ENCODE measurements at regions not wholly inside any gene's neighbourhood (a gene's known extent, or its start where the extent isn't known, plus 50 kb on each side); places are given as distances from the start of the nearest gene placed in this dataset.

DNA sequence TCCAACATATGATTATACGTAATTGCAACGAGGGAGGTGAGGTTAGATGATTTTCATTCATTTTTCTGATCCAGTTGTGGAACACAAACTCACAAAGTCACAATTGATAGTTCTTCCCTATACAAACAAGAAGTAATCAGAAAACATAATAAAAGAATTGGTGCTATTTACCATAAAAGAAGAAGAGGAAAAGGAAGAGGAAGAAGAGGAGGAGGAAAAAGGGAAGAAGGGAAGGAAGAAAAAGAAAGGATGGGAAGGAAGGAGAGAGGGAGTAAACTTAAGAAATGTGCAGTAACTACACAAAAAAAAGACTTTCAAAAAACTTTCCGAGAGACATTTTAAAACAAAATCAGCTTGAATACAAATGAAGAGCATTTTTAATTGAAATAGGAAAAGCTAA lies 65.0 kb downstream of the CCDC71L start:
- no peak overlapping the region for H3K4me3 ChIP-seq (ENCODE audit: low read depth, poor library complexity, severe bottlenecking)
- TF ChIP-seq, protein P1, sequence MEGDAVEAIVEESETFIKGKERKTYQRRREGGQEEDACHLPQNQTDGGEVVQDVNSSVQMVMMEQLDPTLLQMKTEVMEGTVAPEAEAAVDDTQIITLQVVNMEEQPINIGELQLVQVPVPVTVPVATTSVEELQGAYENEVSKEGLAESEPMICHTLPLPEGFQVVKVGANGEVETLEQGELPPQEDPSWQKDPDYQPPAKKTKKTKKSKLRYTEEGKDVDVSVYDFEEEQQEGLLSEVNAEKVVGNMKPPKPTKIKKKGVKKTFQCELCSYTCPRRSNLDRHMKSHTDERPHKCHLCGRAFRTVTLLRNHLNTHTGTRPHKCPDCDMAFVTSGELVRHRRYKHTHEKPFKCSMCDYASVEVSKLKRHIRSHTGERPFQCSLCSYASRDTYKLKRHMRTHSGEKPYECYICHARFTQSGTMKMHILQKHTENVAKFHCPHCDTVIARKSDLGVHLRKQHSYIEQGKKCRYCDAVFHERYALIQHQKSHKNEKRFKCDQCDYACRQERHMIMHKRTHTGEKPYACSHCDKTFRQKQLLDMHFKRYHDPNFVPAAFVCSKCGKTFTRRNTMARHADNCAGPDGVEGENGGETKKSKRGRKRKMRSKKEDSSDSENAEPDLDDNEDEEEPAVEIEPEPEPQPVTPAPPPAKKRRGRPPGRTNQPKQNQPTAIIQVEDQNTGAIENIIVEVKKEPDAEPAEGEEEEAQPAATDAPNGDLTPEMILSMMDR (IDR thresholded peaks at IDR 0.05), result no peak
- no peak for TF ChIP-seq POLR2A (IDR thresholded peaks at IDR 0.05)
- no peak for DNase-seq (ENCODE audit: low spot score in 2 of 2)
- 87 to 89% methylated on average over 3 of the region's 3 CpGs for WGBS, 2 donors
- intact Hi-C loops (cut with DNase I; ENCODE audit: low total_unique reads), result no loop called here

DNA sequence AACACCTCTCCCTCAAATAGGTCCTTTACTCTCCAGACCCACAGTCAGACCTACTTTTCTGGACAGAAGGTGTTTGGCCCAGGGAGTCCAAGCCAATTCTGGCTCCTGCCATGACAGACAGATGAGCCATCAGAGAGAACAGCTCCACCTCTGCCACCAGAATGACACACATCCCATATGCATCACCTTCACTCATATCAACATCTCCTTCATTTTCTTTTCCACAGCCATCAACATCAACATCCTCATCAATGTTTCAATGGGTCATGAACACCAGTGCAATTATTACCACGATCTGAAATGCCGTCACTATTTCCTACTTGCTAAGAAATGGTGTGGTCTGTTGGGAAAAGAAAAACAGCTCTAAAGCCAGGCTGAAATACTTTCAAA lies 67.9 kb downstream of the CCDC71L start:
- no peak overlapping the region for H3K4me3 ChIP-seq (ENCODE audit: low read depth, poor library complexity, severe bottlenecking)
- no peak for DNase-seq (ENCODE audit: low spot score in 2 of 2)
- TF ChIP-seq POLR2A (IDR thresholded peaks at IDR 0.05), result no peak
- TF ChIP-seq, protein P1 (IDR thresholded peaks at IDR 0.05), result no peak
- WGBS, 2 donors, result 93% methylated on average over 2 of the region's 2 CpGs
- intact Hi-C loops (cut with DNase I; ENCODE audit: low total_unique reads), result no loop called here

DNA sequence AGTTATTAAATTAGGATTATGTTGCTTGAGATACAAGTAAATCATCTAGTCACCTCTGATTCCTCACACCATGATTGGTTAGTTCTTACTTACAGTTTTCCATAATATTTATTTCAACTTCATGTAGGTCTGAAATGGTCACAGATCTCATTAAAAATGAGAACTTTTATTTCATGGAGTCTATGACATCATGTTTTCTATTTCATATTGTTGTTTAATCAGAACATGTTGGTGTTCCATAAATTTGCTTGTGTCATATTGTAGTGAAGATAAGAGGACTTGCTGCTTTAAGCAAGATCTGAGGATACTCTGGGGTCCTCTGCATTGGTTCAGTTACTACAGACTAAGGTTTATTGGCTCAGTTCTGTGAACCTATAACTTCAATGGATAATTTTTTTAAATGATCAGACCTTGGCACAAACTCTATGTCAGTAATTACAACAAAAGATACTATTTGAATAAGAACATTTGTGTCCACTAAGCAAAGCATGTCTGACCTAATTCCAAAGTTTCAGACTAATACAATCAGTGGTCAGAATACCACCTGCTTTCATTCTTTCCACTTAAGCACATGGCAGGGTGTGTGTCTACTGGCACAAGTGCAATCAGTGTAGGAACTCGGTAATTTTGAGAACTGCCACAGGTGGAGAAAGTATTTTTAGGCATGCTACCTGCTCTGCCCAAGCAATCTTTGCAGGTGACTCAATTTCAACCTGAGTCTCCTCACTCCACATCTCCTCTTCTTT lies 68.5 kb downstream of the CCDC71L start:
- intact Hi-C loops (cut with DNase I; ENCODE audit: low total_unique reads), result no loop called here
- no peak for DNase-seq (ENCODE audit: low spot score in 2 of 2)
- no peak overlapping the region for H3K4me3 ChIP-seq (ENCODE audit: low read depth, poor library complexity, severe bottlenecking)
- TF ChIP-seq POLR2A (IDR thresholded peaks at IDR 0.05), result no peak
- TF ChIP-seq, protein P1 (IDR thresholded peaks at IDR 0.05), result no peak
- WGBS, 2 donors, result 43 to 64% methylated on average over 1 of the region's 1 CpG

DNA sequence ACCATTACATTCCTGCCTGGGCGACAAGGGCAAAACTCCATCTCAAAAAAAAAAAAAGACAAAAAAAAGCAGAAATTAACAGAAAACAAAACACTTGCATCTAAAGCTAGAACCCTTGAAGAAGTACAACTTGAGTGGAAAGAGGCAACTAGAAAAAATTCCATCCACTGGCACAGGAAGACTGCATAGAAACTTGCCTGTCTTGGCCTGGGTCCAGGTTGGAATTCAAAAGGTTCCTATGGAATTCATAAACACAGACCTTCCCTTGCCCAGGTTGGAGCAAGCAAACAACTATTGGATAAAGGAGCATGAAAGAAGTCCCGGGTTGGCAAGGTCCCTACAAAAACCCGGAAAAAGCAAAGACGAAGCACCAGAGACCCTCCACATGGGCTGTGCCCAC lies 69.8 kb downstream of the CCDC71L start:
- TF ChIP-seq, protein P1 (IDR thresholded peaks at IDR 0.05), result no peak
- no peak for TF ChIP-seq POLR2A (IDR thresholded peaks at IDR 0.05)
- WGBS, 2 donors, result 76 to 79% methylated on average over 4 of the region's 4 CpGs
- H3K4me3 ChIP-seq (ENCODE audit: low read depth, poor library complexity, severe bottlenecking), result no peak overlapping the region
- no peak for DNase-seq (ENCODE audit: low spot score in 2 of 2)
- intact Hi-C loops (cut with DNase I; ENCODE audit: low total_unique reads), result no loop called here

DNA sequence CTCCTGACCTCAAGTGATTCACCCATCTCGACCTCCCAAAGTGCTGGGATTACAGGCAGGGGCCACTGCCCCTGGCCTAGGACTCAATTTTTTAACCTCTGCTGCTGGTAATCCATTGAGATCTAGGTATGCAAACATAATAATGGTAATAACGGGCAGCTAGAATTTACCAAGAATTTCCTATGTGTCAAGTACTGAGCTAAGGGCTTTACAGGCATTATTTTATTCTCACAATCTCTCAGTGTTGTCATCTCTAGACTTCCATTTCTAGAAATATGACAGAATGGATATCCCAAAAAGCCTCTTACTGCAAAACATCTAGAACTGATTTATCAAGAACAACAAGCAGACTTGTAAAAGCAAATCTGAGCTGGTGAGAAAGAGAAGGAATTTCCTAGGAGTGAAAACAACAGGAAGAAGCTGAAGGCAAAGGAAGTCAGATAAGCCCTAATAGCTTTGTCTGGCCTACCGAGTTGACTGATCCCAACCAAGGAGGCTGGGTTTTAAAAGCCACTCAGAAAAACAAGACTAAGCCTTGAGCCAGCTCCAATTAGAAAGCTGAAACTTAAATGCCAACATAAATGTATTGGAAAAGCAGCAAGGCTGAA lies 70.6 kb downstream of the CCDC71L start:
- WGBS, 2 donors, result 57 to 63% methylated on average over 3 of the region's 3 CpGs
- no peak for DNase-seq (ENCODE audit: low spot score in 2 of 2)
- no peak for TF ChIP-seq POLR2A (IDR thresholded peaks at IDR 0.05)
- TF ChIP-seq, protein P1 (IDR thresholded peaks at IDR 0.05), result no peak
- H3K4me3 ChIP-seq (ENCODE audit: low read depth, poor library complexity, severe bottlenecking), result no peak overlapping the region
- intact Hi-C loops (cut with DNase I; ENCODE audit: low total_unique reads), result no loop called here
